ENCODE measurements at regions not wholly inside any gene's neighbourhood (a gene's known extent, or its start where the extent isn't known, plus 50 kb on each side); places are given as distances from the start of the nearest gene placed in this dataset.

GRCh38 chr14:32005628-32006027 is 71.5 kb upstream of the ARHGAP5 start:
- TF ChIP-seq KDM1A (IDR thresholded peaks at IDR 0.05; ENCODE audit: low read depth) (no peak), CEBPB (IDR thresholded peaks at IDR 0.05) (no peak), EHMT2 (IDR thresholded peaks at IDR 0.05; ENCODE audit: low read depth) (no peak), CTCF (IDR thresholded peaks at IDR 0.05) (no peak), TFCP2L1 (CRISPR knock-in tag; IDR thresholded peaks at IDR 0.05) (no peak), NPAS2 (CRISPR knock-in tag; IDR thresholded peaks at IDR 0.05; ENCODE audit: borderline replicate concordance) (no peak), CHD2 (IDR thresholded peaks at IDR 0.05; ENCODE audit: low read length, partially characterized antibody) (no peak), EP300 (IDR thresholded peaks at IDR 0.05) (no peak), RNF2 (IDR thresholded peaks at IDR 0.05; ENCODE audit: borderline replicate concordance, low read depth) (no peak), ELK1 (IDR thresholded peaks at IDR 0.05; ENCODE audit: low read depth, low read length) (no peak), HOXA7 (CRISPR knock-in tag; IDR thresholded peaks at IDR 0.05) (no peak), CBX8 (IDR thresholded peaks at IDR 0.05) (no peak)
